G401.6 (cell line): ENCODE measurements at regions not wholly inside any gene's neighbourhood (a gene's known extent, or its start where the extent isn't known, plus 50 kb on each side); places are given as distances from the start of the nearest gene placed in this dataset.

Experiments used
- FAIRE-seq: peaks from 2 replicates; lab custom pipeline; 2012; peaks lifted over from hg19 to GRCh38; lab: Jason Lieb, UNC

GRCh38 chr22:49567899-49568750 lies 259.5 kb downstream of the BRD1 start:
- no peak for FAIRE-seq

DNA sequence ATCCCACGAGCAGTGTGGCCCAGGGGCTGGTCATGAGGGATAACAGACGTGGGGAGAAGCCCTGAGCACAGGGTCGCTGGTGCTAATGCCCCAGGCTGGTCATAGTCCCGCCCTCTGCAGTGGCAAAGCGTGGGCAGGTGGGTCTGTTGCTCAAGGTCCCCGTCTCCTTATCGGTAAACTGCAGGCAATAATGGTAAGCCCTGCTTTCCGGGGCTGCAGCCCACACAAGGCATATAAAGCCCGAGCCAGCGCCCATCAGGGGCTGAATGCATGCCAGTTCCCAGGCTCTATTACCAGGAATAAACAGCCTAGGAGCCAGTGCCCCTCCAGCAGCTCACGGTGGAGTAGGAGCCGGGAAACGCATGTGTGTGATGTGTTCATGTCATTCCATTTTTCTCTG lies 261.0 kb downstream of the BRD1 start:
- FAIRE-seq: no peak

- no peak for FAIRE-seq
These were observed 261.5 kb downstream of the BRD1 start for GRCh38 chr22:49566141-49566541.

GRCh38 chr22:49565516-49565855 lies 262.2 kb downstream of the BRD1 start:
- no peak for FAIRE-seq

DNA sequence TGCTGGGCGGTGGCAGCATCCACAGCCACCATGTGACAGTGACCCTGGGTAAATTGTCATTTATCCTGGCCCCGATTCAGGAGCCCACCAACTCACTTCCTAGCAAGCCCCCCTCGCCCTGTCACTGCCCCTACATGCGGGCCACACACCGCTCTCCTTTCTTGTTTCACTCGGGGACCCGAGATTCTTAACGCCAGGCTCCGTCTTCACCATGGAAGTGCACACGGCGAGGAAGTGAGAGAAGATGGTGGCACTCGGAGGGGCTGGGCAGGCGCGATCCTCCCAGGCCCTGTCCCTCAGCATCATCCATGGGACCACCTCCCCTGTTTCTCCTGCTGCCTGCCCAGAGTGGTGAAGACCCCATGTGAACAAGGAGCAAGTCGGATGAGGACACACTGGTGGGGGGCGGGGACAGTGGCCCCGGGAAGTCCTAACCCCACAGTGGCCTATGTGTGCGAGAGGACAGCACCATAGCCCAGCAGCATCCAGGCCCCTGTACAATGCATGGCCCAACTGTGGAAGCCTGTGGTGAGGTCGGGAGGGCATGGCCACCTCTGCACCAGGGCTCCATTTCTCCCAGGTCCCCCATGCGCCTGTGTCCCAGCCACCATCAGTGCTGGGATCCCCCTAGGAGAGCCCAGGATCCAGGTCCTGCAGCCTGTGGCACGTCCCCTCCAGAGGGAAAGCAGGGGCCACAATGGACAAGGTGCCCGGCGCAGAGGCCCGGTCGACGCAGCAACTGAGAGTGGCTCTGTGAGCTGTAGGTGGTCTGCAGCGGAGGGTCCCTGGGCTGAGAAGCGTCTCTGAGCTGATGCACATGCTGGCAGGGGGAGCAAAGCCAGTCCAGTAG lies 262.8 kb downstream of the BRD1 start:
- no peak for FAIRE-seq

DNA sequence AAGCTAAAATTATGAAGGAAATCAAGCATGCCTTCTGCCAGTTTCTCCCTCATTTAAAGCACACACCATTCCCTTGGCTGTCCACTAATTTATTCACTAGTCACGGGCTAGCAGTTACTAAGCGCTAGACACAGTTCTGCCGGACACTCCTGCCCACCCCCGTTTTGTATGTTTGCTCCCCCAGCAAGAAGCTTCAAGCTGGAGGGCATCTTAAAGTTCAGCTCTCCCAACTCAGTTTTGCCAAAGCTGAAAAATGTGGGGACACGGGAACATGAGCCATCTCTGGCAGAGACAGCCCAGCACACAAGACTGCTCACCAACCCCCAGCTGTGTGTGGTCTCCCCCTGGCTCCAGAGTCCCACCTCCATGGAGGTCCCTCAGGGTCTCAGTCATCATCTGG lies 263.6 kb downstream of the BRD1 start:
- FAIRE-seq: no peak

DNA sequence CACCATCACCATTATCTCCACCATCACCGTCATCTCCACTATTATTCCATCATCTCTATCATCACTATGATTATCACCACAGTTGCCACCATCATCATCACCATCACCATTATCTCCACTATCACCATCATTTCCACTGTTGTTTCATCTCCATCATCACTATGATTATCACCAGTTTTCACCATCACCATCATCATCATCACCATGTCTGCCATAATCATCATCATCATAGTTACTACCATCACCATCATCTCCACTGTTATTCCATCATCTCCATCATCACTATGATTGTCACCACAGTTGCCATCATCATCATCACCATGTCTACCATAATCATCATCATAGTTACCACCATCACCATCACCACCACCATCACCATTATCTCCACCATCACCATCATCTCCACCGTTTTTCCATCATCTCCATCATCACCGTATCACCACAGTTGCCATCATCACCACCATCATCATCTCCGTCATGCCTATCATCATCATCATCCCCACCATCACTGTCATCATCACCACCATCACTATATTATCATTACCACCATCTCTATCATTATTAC lies 264.9 kb downstream of the BRD1 start:
- FAIRE-seq: no peak

- no peak for FAIRE-seq
These were observed 265.7 kb downstream of the BRD1 start for GRCh38 chr22:49561976-49562375.

GRCh38 chr22:49561338-49561737 lies 266.3 kb downstream of the BRD1 start:
- FAIRE-seq: no peak

- no peak for FAIRE-seq
These were observed 272.1 kb downstream of the BRD1 start for GRCh38 chr22:49555526-49555925.

DNA sequence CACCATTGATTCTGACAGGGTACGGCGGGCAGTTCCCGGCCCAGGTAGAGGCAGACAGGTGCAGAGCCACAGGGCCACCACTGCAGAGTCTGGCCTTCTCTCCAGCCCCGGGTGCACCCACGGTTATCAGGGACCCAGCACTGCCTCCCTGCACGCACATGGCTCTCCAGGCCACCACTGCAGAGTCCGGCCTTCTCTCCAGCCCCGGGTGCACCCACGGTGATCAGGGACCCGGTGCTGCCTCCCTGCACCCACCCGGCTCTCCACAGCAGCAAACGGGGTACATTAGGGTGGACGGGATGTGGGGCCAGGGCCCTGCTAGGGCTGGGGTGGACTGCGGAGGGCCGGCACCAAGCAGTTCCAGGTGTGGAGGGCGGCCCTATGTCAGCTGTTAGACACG lies 272.9 kb downstream of the BRD1 start:
- FAIRE-seq: no peak

GRCh38 chr22:49554296-49554625 lies 273.4 kb downstream of the BRD1 start:
- FAIRE-seq: no peak

DNA sequence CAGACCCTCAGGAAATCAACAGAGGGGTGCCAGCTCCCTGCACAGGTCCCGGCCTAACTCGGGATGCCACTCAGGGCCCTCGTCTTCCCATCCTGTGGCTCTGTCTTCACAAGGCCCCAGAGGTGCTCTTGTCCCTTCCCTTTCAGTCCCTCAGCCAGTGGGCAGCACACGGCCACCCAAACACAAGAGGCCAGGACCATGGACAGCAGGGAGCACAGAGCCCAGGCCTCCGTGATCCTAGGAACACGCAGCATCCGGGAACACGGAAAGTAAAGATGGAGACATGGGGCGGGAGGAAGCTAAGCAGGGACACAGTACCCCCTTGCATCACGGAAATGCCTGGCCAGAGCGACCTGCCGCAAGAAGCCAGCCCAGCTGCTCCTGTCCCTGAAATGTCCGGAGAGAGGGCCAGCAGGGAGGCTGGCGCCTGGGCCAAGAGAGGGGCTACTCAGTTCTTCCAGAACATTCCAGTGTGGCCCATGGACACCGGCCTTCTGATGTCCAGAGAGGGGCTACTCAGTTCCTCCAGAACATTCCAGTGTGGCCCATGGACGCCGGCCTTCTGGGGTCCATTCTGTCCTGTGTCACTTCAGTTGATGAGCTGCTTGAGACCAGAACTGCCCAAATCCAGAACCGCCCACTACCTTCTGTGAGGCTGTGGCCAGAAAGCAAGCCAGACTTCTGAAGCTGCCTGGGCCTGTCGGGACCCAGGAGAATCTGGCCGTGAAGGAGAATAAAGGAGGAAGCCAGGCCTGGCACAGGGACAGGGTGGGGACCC lies 274.0 kb downstream of the BRD1 start:
- FAIRE-seq: no peak

DNA sequence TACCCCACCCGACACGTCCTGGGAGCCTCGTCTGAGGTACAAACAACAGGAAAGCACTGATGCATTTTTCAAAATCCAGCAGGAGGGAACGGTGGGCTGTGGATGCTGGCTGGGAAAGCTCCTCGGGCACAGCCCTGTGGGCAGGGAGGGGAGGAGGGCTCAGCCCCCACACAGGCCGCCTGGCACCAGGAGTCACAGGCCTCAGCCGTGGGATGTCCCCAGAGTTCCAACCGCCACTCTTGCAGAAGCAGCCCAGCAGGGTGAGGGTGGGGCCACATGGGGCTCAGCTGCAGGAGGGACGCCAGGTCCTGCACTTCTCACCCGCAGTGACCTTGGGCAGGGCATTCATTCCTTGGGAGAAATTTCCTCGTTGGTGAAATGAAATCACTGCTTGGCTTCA lies 274.6 kb downstream of the BRD1 start:
- FAIRE-seq: no peak

GRCh38 chr22:49551897-49552614 lies 275.6 kb downstream of the BRD1 start:
- FAIRE-seq: no peak

DNA sequence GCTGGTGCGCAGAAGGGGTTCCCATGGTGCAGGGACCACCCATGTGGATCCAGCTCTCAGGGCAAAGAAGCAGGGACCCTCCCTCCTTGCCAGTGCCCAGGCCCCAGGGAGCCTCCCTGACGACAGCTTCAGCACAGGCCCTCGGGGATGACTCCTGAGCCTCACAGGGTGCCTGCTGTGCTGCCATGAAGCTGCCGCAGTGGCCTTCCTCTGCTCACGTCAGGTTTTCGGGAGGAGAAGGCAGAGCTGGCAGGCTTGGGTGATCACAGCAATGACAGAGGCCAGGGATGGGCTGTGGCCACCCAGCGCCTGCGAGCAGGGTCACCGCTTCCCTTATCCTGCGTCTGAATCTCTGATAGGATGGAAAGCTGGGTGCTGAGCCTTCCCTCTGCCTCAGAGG lies 276.2 kb downstream of the BRD1 start:
- no peak for FAIRE-seq

- no peak for FAIRE-seq
These were observed 276.8 kb downstream of the BRD1 start for GRCh38 chr22:49550766-49551362.

DNA sequence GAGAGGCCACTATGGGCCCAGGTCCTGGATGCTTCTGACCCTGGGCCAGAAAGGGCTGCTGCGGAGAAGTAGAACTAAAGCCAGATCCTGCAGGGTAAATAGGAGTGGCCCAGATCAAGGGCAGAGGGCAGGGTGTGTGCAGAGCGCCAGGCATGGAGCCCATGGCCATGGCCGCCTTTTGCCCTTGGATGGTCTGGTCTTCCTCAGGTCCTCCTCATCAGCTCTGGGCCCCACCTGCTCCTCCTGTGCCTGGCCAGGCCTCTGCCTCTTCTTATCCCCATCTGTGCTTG lies 277.6 kb downstream of the BRD1 start:
- no peak for FAIRE-seq

GRCh38 chr22:49549256-49550140 lies 278.2 kb downstream of the BRD1 start:
- FAIRE-seq: no peak

DNA sequence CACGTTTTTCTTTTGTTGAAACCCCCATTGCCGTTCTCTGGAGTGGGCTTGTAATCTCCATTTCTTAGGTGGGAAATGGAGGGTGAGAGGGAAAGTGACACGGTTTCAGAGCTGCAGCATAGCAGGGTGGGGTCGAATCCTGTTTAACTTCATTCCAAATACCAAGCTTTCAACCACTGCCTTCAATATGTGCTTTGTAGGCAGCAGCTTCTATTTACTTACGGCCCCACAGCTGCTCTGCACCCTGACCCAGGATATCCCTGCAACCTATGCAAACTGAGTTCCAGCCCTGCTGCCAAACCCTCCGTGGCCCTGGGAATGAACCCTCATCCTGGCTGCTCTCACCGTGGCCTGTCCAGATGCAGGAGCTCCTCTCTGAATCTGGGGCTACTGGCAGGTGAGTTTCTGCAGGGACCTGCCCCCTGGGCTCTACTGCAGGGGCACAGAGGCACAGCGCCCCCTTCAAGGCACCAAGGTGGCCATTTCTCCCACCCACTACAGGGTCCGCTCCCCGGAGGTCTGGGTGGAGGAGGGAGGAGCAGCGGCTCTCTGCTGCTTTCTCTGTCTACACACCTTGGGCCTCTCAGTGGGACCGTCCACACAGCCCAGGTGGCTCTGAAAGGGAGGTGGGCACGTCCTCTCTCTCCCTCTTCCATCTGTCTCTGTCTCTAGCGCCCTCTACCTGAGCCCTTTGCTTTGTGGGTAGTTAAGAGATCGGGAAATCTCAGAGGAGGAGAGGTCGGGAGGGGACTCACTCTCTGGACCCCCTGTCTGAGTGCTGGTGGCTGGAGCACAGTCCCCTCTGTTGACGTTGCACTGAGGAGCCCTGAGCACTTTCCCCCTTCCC lies 279.1 kb downstream of the BRD1 start:
- no peak for FAIRE-seq
